ENCODE measurements at regions not wholly inside any gene's neighbourhood (a gene's known extent, or its start where the extent isn't known, plus 50 kb on each side); places are given as distances from the start of the nearest gene placed in this dataset.
A peak's percentile ranks its signal among the peaks of the same experiment; 100 is the strongest.

DNA sequence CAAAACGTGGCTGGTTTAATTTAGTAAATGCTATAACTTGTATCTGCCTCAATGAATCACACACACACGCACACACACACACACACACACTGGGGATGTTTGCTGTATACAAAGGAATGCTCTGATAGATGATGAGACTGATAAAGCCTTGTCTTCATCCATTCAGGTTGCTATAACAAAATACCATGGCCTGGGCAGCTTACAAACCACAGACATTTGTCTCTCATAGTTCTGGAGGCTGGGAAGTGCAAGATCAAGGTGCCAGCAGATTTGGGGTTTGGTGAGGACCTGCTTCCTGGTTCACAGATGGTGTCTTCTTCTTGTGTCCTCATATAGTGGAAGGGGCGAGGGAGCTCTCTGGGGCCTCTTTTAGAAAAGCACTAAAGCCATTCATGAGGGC lies 149.5 kb upstream of the HDAC4 start:
- intact Hi-C loops (cut with micrococcal nuclease) = no loop called here
- Histone ChIP-seq H3K27me3 (ENCODE audit: control insufficient read depth, insufficient read depth, low read length) (no peaks in the 10 kb centered on the region), H3K4me1 (ENCODE audit: control insufficient read depth, insufficient read depth, low read length) (peaks cover 16% of the 10 kb centered on the region), H3K4me3 (ENCODE audit: low read length) (no peak overlapping the region), H3K9me3 (ENCODE audit: control insufficient read depth, insufficient read depth, low read length) (peaks cover 3% of the 10 kb centered on the region), H3K36me3 (ENCODE audit: control insufficient read depth, insufficient read depth, low read length) (no peaks in the 10 kb centered on the region), H3K27ac (ENCODE audit: low read length) (no peak overlapping the region)
- H3K9me3 Mint-ChIP-seq = no peaks in the 10 kb centered on the region
- WGBS (ENCODE audit: insufficient coverage) = 100% methylated on average over 1 of the region's 3 CpGs
- peaks cover 8 to 18% of the 10 kb centered on the region in 2 donors for H3K27me3 Mint-ChIP-seq (ENCODE audit: low read depth in 2 of 2)
- TF ChIP-seq, protein P1, sequence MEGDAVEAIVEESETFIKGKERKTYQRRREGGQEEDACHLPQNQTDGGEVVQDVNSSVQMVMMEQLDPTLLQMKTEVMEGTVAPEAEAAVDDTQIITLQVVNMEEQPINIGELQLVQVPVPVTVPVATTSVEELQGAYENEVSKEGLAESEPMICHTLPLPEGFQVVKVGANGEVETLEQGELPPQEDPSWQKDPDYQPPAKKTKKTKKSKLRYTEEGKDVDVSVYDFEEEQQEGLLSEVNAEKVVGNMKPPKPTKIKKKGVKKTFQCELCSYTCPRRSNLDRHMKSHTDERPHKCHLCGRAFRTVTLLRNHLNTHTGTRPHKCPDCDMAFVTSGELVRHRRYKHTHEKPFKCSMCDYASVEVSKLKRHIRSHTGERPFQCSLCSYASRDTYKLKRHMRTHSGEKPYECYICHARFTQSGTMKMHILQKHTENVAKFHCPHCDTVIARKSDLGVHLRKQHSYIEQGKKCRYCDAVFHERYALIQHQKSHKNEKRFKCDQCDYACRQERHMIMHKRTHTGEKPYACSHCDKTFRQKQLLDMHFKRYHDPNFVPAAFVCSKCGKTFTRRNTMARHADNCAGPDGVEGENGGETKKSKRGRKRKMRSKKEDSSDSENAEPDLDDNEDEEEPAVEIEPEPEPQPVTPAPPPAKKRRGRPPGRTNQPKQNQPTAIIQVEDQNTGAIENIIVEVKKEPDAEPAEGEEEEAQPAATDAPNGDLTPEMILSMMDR (IDR thresholded peaks at IDR 0.05) = no peak
- H3K4me1 Mint-ChIP-seq = peaks cover 17 to 19% of the 10 kb centered on the region in 2 donors
- H3K36me3 Mint-ChIP-seq = no peaks in the 10 kb centered on the region
- H3K4me3 Mint-ChIP-seq = no peak overlapping the region
- DNase-seq (no peak), ATAC-seq (no peak)
- H3K27ac Mint-ChIP-seq = no peak overlapping the region

DNA sequence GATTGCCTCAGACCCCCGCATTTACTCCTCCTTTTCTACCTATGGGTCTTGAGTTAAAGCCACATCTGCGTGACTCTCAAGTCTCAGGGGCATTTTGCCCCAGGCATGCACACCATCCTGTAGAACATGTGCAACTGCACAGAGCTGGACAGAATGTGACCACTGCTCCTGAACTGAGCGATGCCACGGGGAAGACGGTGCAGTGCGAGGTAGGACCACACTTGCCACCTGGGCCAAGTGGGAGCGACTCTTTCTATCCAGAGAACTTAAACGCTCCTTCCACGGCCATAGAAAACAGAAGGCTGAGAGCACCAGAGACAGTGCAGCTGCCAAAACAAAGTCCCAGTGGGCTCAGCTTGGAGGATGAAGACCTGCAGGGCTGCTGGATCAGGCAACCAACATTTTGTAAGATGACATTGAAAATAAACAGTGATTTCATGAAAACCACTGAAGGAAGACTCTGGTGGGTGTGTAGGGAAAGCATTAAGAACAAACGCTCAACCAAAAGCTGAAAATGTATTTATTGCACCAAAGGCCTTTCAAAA lies 149.0 kb upstream of the HDAC4 start:
- intact Hi-C loops (cut with micrococcal nuclease) = loop anchor here (5.0 kb wide), 1 partner anchor 282 kb away; no protein-coding TSS in a partner anchor
- H3K4me1 Mint-ChIP-seq = peaks cover 22 to 25% of the 10 kb centered on the region in 2 donors

DNA sequence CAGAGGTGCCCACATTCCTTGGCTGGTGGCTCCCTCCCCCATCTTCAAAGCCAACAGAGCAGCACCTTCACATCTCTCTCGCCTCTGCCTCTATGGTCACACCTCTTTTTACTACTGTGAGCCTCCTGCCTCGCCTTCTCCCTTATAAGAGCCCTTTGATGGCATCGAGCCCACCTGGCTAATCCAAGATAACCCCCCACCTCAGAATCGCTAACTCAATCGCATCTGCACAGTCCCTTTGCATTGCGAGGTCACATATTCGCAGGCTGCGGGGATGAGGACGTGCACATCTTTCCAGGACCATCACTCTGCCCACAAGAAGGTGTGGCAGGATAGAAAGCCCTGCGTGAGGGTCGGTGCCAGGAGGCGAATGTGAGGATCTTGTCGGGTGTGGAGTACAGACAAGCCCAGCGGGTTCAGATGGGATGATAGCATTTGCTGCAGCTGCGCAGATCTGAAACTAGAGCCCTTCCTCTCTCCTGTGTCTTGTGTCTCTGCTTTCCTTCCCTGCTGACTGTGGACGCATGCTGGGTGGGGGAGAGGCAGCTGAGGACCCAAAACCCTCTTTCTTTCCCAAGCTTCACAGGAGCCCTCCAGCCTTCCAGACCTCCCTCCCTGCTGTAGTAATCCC lies 148.3 kb upstream of the HDAC4 start:
- H3K27ac Mint-ChIP-seq = peak overlapping the region in 1 of 2 donors; percentile 25
- H3K9me3 Mint-ChIP-seq = no peaks in the 10 kb centered on the region
- 89% methylated on average over 16 of the region's 16 CpGs for WGBS (ENCODE audit: insufficient coverage)
- H3K36me3 ChIP-seq (ENCODE audit: control insufficient read depth, insufficient read depth, low read length) = no peaks in the 10 kb centered on the region
- DNase-seq (no peak), ATAC-seq (no peak)
- no peaks in the 10 kb centered on the region for H3K36me3 Mint-ChIP-seq
- no peak overlapping the region for H3K4me3 ChIP-seq (ENCODE audit: low read length)
- H3K4me1 Mint-ChIP-seq = peaks cover 24 to 28% of the 10 kb centered on the region in 2 donors
- H3K9me3 ChIP-seq (ENCODE audit: control insufficient read depth, insufficient read depth, low read length) = peaks cover 7% of the 10 kb centered on the region
- H3K27me3 ChIP-seq (ENCODE audit: control insufficient read depth, insufficient read depth, low read length) = no peaks in the 10 kb centered on the region
- intact Hi-C loops (cut with micrococcal nuclease) = loop anchor here (5.0 kb wide), 1 partner anchor 282 kb away; no protein-coding TSS in a partner anchor
- H3K27ac ChIP-seq (ENCODE audit: low read length) = no peak overlapping the region
- TF ChIP-seq, protein P1 (IDR thresholded peaks at IDR 0.05) = no peak
- peaks cover 6 to 15% of the 10 kb centered on the region in 2 donors for H3K27me3 Mint-ChIP-seq (ENCODE audit: low read depth in 2 of 2)
- no peak overlapping the region for H3K4me3 Mint-ChIP-seq
- peaks cover 26% of the 10 kb centered on the region for H3K4me1 ChIP-seq (ENCODE audit: control insufficient read depth, insufficient read depth, low read length)

More for the DNA sequence above, 149.0 kb upstream of the HDAC4 start:
- Histone ChIP-seq H3K27me3 (ENCODE audit: control insufficient read depth, insufficient read depth, low read length) (no peaks in the 10 kb centered on the region), H3K9me3 (ENCODE audit: control insufficient read depth, insufficient read depth, low read length) (peaks cover 7% of the 10 kb centered on the region), H3K4me3 (ENCODE audit: low read length) (no peak overlapping the region), H3K4me1 (ENCODE audit: control insufficient read depth, insufficient read depth, low read length) (peaks cover 21% of the 10 kb centered on the region), H3K36me3 (ENCODE audit: control insufficient read depth, insufficient read depth, low read length) (no peaks in the 10 kb centered on the region), H3K27ac (ENCODE audit: low read length) (no peak overlapping the region)
- H3K27me3 Mint-ChIP-seq (ENCODE audit: low read depth in 2 of 2) = peaks cover 8 to 18% of the 10 kb centered on the region in 2 donors
- no peak for ATAC-seq
- no peaks in the 10 kb centered on the region for H3K9me3 Mint-ChIP-seq
- H3K27ac Mint-ChIP-seq = peak overlapping the region in 1 of 2 donors; percentile 25
- TF ChIP-seq, protein P1 (IDR thresholded peaks at IDR 0.05) = no peak
- 96% methylated on average over 10 of the region's 10 CpGs for WGBS (ENCODE audit: insufficient coverage)
- no peak overlapping the region for H3K4me3 Mint-ChIP-seq
- no peaks in the 10 kb centered on the region for H3K36me3 Mint-ChIP-seq
- DNase-seq = no peak
